Neural cell (in vitro differentiated cells): ENCODE measurements at regions not wholly inside any gene's neighbourhood (a gene's known extent, or its start where the extent isn't known, plus 50 kb on each side); places are given as distances from the start of the nearest gene placed in this dataset.

Source experiments
- CTCF ChIP-seq: fragments of 450-650 bp; IDR thresholded peaks from 2 replicates; pipeline ENCODE4 v1.5.1; 2014; ENCODE audit warnings: antibody characterized with exemption, mild to moderate bottlenecking, moderate library complexity; ENCODE audit not compliant: poor library complexity, severe bottlenecking
- EP300 ChIP-seq: fragments of 450-650 bp; conservative IDR thresholded peaks from 2 replicates; pipeline ENCODE4 v1.6.1; 2014; ENCODE audit warnings: antibody characterized with exemption, mild to moderate bottlenecking, moderate library complexity; ENCODE audit not compliant: poor library complexity, severe bottlenecking
- EZH2 ChIP-seq: fragments of 200-600, 300-800 bp; shearing (Covaris generic), sonication (generic); IDR thresholded peaks from 2 replicates; pipeline ENCODE4 v1.6.1; 2014; ENCODE audit warnings: antibody characterized with exemption, low read length, borderline replicate concordance, mild to moderate bottlenecking; ENCODE audit not compliant: insufficient read depth, poor library complexity, severe bottlenecking
- MXI1 ChIP-seq: fragments of 450-650 bp; conservative IDR thresholded peaks from 2 replicates; pipeline ENCODE4 v1.6.1; 2014; ENCODE audit warnings: antibody characterized with exemption, mild to moderate bottlenecking; ENCODE audit not compliant: poor library complexity, severe bottlenecking
- POLR2AphosphoS5 ChIP-seq: IDR thresholded peaks from 2 replicates; pipeline ENCODE4 v1.6.1; 2012
- RAD21 ChIP-seq: fragments of 450-650 bp; conservative IDR thresholded peaks from 2 replicates; pipeline ENCODE4 v1.6.1; 2014; ENCODE audit warnings: antibody characterized with exemption, mild to moderate bottlenecking, moderate library complexity
- SMC3 ChIP-seq: fragments of 450-650 bp; conservative IDR thresholded peaks from 2 replicates; pipeline ENCODE4 v1.6.1; 2014; ENCODE audit warnings: antibody characterized with exemption, mild to moderate bottlenecking, moderate library complexity; ENCODE audit not compliant: poor library complexity
- TAF1 ChIP-seq: IDR thresholded peaks from 2 replicates; pipeline ENCODE4 v1.6.1; 2012; ENCODE audit warnings: low read depth

DNA sequence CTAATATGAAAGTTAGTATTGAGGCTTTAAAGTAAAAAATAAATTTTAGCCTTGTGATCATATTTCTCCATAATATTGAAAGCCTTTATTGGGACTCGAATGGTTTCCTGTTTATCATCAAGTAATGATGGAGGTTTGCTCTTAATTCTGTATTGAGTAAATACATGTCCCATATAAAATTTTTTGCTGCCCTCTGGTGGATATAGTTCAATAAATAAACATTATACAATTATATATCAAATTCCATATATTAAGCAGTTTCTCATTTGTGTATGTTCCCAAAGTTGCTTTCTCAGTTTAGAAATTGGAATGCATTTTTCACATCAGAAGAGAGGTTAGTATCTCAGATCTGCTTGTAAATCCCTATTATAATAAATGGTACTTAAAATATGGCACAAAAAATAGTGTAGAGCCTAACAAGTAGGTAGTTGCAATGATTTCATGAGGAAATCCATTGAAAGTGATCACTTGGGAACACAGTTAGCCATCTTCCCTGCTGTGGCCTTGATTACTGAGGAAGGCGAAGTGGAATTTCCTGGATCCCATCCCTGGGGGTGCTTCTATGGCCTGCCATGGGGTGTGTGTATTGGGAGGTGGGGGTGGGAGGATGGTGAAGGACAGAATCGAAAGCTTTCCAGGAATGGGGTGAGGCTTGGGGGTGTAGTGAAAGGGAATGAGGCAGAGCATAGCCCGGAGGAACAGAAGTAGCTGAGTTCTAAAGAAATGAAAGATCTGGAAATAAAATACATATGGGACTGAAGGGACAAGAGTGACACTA is 84.1 kb upstream of the C21orf91 start:
- peak; percentile 58 for TF ChIP-seq CTCF
- TF ChIP-seq POLR2AphosphoS5, result no peak
- TF ChIP-seq EZH2, result no peak
- TF ChIP-seq TAF1, result no peak
- peak; percentile 75 for TF ChIP-seq SMC3
- no peak for TF ChIP-seq MXI1
- no peak for TF ChIP-seq EP300
- peak; percentile 62 for TF ChIP-seq RAD21
